ENCODE measurements at regions not wholly inside any gene's neighbourhood (a gene's known extent, or its start where the extent isn't known, plus 50 kb on each side); places are given as distances from the start of the nearest gene placed in this dataset.

- TF ChIP-seq NRF1 (IDR thresholded peaks at IDR 0.05; ENCODE audit: low read depth, low read length): no peak
- TF ChIP-seq FOSL2 (IDR thresholded peaks at IDR 0.05; ENCODE audit: borderline replicate concordance, low read depth): no peak
- TF ChIP-seq MEF2A (IDR thresholded peaks at IDR 0.05; ENCODE audit: borderline replicate concordance, low read depth): no peak
- no peak for TF ChIP-seq TAF1 (IDR thresholded peaks at IDR 0.05; ENCODE audit: borderline replicate concordance, low read depth, low read length)
- no peak for TF ChIP-seq CHD2 (IDR thresholded peaks at IDR 0.05; ENCODE audit: low read length, partially characterized antibody)
- TF ChIP-seq MAX (IDR thresholded peaks at IDR 0.05; ENCODE audit: low read depth): no peak
Measured at GRCh38 chr13:22369840-22370239, 699.0 kb downstream of the FGF9 start (continued).

GRCh38 chr13:22372261-22372660, 701.4 kb downstream of the FGF9 start:
- no peaks in the 10 kb centered on the region for H3K4me1 ChIP-seq (ENCODE audit: control insufficient read depth in 1 of 2, insufficient read depth in 2 of 2, low read depth in 1 of 2, low read length in 1 of 2)
- no peak for DNase-seq
- no peak overlapping the region for H3K27ac ChIP-seq (ENCODE audit: low read depth in 2 of 2, low read length in 1 of 2)
- H3K27me3 ChIP-seq (ENCODE audit: insufficient read depth): no peaks in the 10 kb centered on the region
- TF ChIP-seq MEF2A (IDR thresholded peaks at IDR 0.05; ENCODE audit: borderline replicate concordance, low read depth) (no peak), FOXJ3 (CRISPR knock-in tag; IDR thresholded peaks at IDR 0.05) (no peak), FOSL2 (IDR thresholded peaks at IDR 0.05; ENCODE audit: borderline replicate concordance, low read depth) (no peak), TCF12 (IDR thresholded peaks at IDR 0.05) (no peak), IRF3 (IDR thresholded peaks at IDR 0.05; ENCODE audit: low read depth, low read length) (no peak), GABPA (IDR thresholded peaks at IDR 0.05; ENCODE audit: low read depth) (no peak), MAX (IDR thresholded peaks at IDR 0.05; ENCODE audit: low read depth) (no peak), NFIC (IDR thresholded peaks at IDR 0.05; ENCODE audit: borderline replicate concordance) (no peak), USF1 (IDR thresholded peaks at IDR 0.05; ENCODE audit: borderline replicate concordance, low read depth) (no peak), EZH2phosphoT487 (IDR thresholded peaks at IDR 0.05; ENCODE audit: borderline replicate concordance, low read depth) (no peak), USF2 (IDR thresholded peaks at IDR 0.05; ENCODE audit: borderline replicate concordance, low read depth, low read length) (no peak), SMC3 (IDR thresholded peaks at IDR 0.05; ENCODE audit: low read depth, low read length) (no peak), POLR2AphosphoS5 (IDR thresholded peaks at IDR 0.05; ENCODE audit: low read depth, low read length) (no peak)
- CTCF ChIA-PET: no interaction called here
- H3K79me2 ChIP-seq (ENCODE audit: insufficient read depth): no peaks in the 10 kb centered on the region
- no peaks in the 10 kb centered on the region for H3K36me3 ChIP-seq (replicated peaks in 1 of 2; ENCODE audit: control insufficient read depth in 1 of 2, insufficient read depth in 2 of 2, low read length in 1 of 2)
- H3K9me3 ChIP-seq: no peaks in the 10 kb centered on the region
- no peaks in the 10 kb centered on the region for H3F3A ChIP-seq (replicated peaks; ENCODE audit: insufficient read depth)
- WGBS (ENCODE audit: low lambda C conversion rate): 36% methylated on average over 2 of the region's 3 CpGs
- H3K4me2 ChIP-seq: no peak overlapping the region
- H3K9ac ChIP-seq: no peak overlapping the region
- H3K9me2 ChIP-seq: no peaks in the 10 kb centered on the region; the same call in 1 of the 2 replicates
- no peak overlapping the region for H3K4me3 ChIP-seq (ENCODE audit: low read depth in 2 of 2, low read length in 1 of 2)
- H2AFZ ChIP-seq (ENCODE audit: low read depth): no peak overlapping the region
- H4K20me1 ChIP-seq (ENCODE audit: insufficient read depth): no peaks in the 10 kb centered on the region
- POLR2A ChIA-PET: no interaction called here

All from SK-N-SH (cell line).